Esophagus muscularis mucosa (tissue), 4 donors: ENCODE measurements at regions not wholly inside any gene's neighbourhood (a gene's known extent, or its start where the extent isn't known, plus 50 kb on each side); places are given as distances from the start of the nearest gene placed in this dataset.
"Not testable (repeated sequence)": the region's sequence is repeated elsewhere in the genome, so short reads cannot be mapped to it uniquely, and the experiment has no call there.

ENCODE experiments used
- DNase-seq: peaks from one replicate; pipeline ENCODE4 v3.0.0-alpha.2; 2017; ENCODE audit errors: extremely low spot score
- H3K27ac ChIP-seq, 4 donors: fragments of 200-600 bp; sonication (generic); replicated peaks in 1 of 4; 1 replicate in 3 of 4; 2 replicates in 1 of 4; pipeline ENCODE4 v1.5.1; 2016 to 2019; ENCODE audit warnings: mild to moderate bottlenecking in 1 of 4
- H3K27me3 ChIP-seq, 4 donors: fragments of 200-600 bp; sonication (generic); one replicate each; pipeline versions ENCODE4 v1.5.1 to v1.6.0; 2016 to 2019
- H3K36me3 ChIP-seq, 4 donors: fragments of 200-600 bp; sonication (generic); one replicate each; pipeline ENCODE4 v1.5.1; 2016 to 2019
- H3K4me1 ChIP-seq, 4 donors: fragments of 200-600 bp; sonication (generic); one replicate each; pipeline ENCODE4 v1.5.1; 2016 to 2019
- H3K4me3 ChIP-seq, 4 donors: fragments of 200-600 bp; sonication (generic); 1 replicate in 2 of 4; 2 replicates in 2 of 4; pipeline ENCODE4 v1.5.1; 2016 to 2019; ENCODE audit warnings: mild to moderate bottlenecking in 4 of 4, moderate library complexity in 1 of 4
- H3K9me3 ChIP-seq, 4 donors: fragments of 200-600 bp; sonication (generic); 1 replicate in 3 of 4; 2 replicates in 1 of 4; pipeline ENCODE4 v1.5.1; 2016 to 2019
- CTCF ChIP-seq, 3 experiments: fragments of 200-600 bp in 2 of 3; fragments of 450-650 bp in 1 of 3; sonication (generic) in 2 of 3; IDR thresholded peaks; one replicate each; pipeline ENCODE4 v1.5.1; 2017 to 2019; ENCODE audit warnings: antibody characterized with exemption in 3 of 3, mild to moderate bottlenecking in 2 of 3, moderate library complexity in 1 of 3
- EP300 ChIP-seq: sonication (generic); formaldehyde crosslinking; IDR thresholded peaks from one replicate; pipeline ENCODE4 v1.6.1; 2017; ENCODE audit warnings: antibody characterized with exemption
- POLR2A ChIP-seq: fragments of 450-650 bp; IDR thresholded peaks from one replicate; pipeline ENCODE4 v1.6.1; 2017; ENCODE audit warnings: antibody characterized with exemption, moderate library complexity, mild to moderate bottlenecking, low read depth
- POLR2AphosphoS5 ChIP-seq, 2 donors: sonication (generic); formaldehyde crosslinking; IDR thresholded peaks; one replicate each; pipeline ENCODE4 v1.6.1; 2017; ENCODE audit warnings: antibody characterized with exemption in 2 of 2
- WGBS: methylation state at CpG from one replicate; pipeline ENCODE4 v1.1.5; 2018; 5-methylcytosine and 5-hydroxymethylcytosine counted together
- intact Hi-C: fragments of 100-400 bp; cut with DNase I; formaldehyde crosslinking; loops from one replicate; pipeline ENCODE4 v1.15.1; 2023

- WGBS: 66% methylated on average over 9 of the region's 18 CpGs
- H3K4me3 ChIP-seq: no peak overlapping the region
- H3K27ac ChIP-seq: no peak overlapping the region
- intact Hi-C loops: no loop called here
- peaks cover 0 to 12% (median 0%) of the 10 kb centered on the region in 4 donors for H3K27me3 ChIP-seq
- peaks cover 0 to 5% (median 0%) of the 10 kb centered on the region in 4 donors for H3K9me3 ChIP-seq
- no peak for DNase-seq
- H3K4me1 ChIP-seq: no peaks in the 10 kb centered on the region
- no peaks in the 10 kb centered on the region for H3K36me3 ChIP-seq
- no peak for TF ChIP-seq EP300
- TF ChIP-seq POLR2A: no peak
- no peak for TF ChIP-seq CTCF (IDR thresholded peaks at IDR 0.05)
- TF ChIP-seq POLR2AphosphoS5 (IDR thresholded peaks at IDR 0.05): no peak
Observed at GRCh38 chr14:105890474-105891220, 364.3 kb downstream of the TMEM121 start.

DNA sequence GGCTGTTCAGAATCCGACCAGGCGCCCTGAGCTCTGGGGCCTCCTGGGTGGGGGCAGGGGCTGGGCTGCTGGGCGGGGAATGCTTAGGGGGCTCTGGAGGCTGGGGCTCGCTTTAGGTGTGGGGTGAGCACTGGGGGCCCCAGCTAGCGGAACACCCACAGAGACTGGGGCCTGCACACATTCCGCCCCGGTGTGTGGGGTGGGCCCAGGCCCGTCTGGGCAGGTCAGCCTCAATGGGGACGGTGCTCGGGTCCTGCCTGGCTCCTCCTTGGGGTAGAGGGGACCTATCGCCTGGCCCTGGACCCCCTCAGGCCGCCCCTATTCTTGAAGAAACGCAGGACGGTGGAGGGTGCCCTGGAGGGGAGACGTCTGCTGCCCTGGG, 364.8 kb downstream of the TMEM121 start:
- no peak overlapping the region for H3K27ac ChIP-seq
- H3K36me3 ChIP-seq: no peaks in the 10 kb centered on the region
- TF ChIP-seq EP300: no peak
- TF ChIP-seq POLR2A: no peak
- no peak for TF ChIP-seq CTCF (IDR thresholded peaks at IDR 0.05)
- intact Hi-C loops: no loop called here
- no peak overlapping the region for H3K4me3 ChIP-seq
- no CpG with 5 or more reads among the region's 15 CpGs for WGBS
- no peaks in the 10 kb centered on the region for H3K4me1 ChIP-seq
- peaks cover 0 to 5% (median 0%) of the 10 kb centered on the region in 4 donors for H3K9me3 ChIP-seq
- no peak for DNase-seq
- peaks cover 0 to 12% (median 0%) of the 10 kb centered on the region in 4 donors for H3K27me3 ChIP-seq

DNA sequence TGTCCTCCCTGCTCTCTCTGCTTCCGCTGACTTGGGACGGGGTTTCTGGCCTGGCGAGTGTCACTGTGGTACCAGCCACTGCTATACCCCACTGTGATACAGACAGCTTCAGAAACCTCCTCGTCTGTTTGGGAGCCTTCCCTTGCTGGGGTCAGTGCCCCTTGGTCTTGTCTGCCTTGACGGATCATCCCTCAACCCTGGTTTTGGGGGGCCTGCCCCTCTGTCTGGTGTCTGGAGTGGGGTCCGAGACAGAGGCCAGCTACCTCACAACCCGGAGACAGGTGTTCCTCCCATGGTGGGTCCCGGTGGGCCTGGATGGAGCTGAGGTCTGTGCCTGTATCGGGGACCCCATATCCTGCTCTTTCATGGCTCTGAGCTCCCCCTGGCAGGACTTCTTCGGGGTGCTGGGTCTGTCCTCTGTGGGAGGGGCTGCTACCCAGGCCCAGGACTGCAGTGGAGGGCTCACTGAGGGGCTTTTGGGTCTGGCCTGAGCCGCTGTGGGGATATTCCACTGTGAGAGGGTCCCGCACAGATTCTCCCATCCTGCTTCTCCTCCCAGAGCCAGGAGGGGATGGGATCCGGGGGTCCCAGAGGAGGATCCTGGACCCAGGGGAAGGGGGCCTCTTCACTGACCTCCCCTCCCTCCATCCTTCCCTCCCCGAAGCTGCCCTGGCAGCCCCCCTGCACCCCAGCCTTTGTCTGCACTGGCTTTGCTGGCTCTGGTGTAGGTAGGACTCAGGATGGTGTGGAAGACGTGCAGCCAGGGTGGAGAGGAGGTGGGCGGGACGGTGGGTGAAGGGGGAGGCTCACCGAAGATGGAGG, 365.5 kb downstream of the TMEM121 start:
- peaks cover 0 to 5% (median 0%) of the 10 kb centered on the region in 4 donors for H3K9me3 ChIP-seq
- no peak overlapping the region for H3K4me3 ChIP-seq
- WGBS: 70% methylated on average over 12 of the region's 18 CpGs
- TF ChIP-seq POLR2A (no peak), EP300 (no peak), POLR2AphosphoS5 (IDR thresholded peaks at IDR 0.05) (no peak), CTCF (IDR thresholded peaks at IDR 0.05) (no peak)
- no peak for DNase-seq
- no peaks in the 10 kb centered on the region for H3K4me1 ChIP-seq
- H3K27me3 ChIP-seq: peaks cover 0 to 12% (median 0%) of the 10 kb centered on the region in 4 donors
- intact Hi-C loops: no loop called here
- no peak overlapping the region for H3K27ac ChIP-seq
- no peaks in the 10 kb centered on the region for H3K36me3 ChIP-seq

GRCh38 chr14:105892453-105893441, 366.4 kb downstream of the TMEM121 start:
- 80% methylated on average over 17 of the region's 27 CpGs for WGBS
- DNase-seq, H3K4me3 ChIP-seq, H3K4me1 ChIP-seq, H3K9me3 ChIP-seq, H3K36me3 ChIP-seq, H3K27ac ChIP-seq, intact Hi-C loops: not testable (repeated sequence)
- H3K27me3 ChIP-seq: peaks cover 0 to 12% (median 0%) of the 10 kb centered on the region in 4 donors

DNA sequence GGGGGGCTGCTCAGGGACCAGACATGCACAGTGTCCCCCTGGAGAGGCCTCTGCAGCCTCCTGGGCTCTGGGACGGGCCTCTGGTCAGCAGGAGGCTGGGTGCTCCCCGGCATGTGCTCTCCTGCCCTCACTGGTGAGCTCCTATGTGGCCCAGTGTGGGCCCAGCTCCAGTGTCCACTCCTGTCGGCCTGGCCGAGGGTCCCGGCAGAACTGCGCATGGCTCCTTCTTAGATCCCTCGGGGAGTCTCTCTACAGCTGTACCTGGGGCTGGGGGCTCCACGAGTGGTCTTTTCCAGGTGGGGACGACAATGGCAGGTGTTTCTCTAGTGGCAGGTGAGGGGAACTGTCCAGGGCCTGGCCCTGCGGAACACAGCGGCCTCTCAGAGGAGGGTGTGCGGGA, 367.3 kb downstream of the TMEM121 start:
- WGBS: 60% methylated on average over 1 of the region's 12 CpGs
- H3K27me3 ChIP-seq: peaks cover 0 to 12% (median 0%) of the 10 kb centered on the region in 4 donors
- H3K4me3 ChIP-seq, DNase-seq, H3K4me1 ChIP-seq, H3K27ac ChIP-seq, H3K9me3 ChIP-seq, intact Hi-C loops, H3K36me3 ChIP-seq: not testable (repeated sequence)
